HEK293 (cell line): ENCODE measurements at regions not wholly inside any gene's neighbourhood (a gene's known extent, or its start where the extent isn't known, plus 50 kb on each side); places are given as distances from the start of the nearest gene placed in this dataset.

Source experiments
- ZNF555 ChIP-seq: fragments of 450-650 bp; formaldehyde crosslinking; conservative IDR thresholded peaks from 2 replicates; pipeline ENCODE4 v1.5.1; 2017; ENCODE audit warnings: missing biosample characterization, mild to moderate bottlenecking, missing genetic modification characterization, inconsistent platforms
- ZNF785 ChIP-seq: fragments of 450-650 bp; formaldehyde crosslinking; IDR thresholded peaks from 2 replicates; pipeline ENCODE4 v1.5.1; 2016; ENCODE audit warnings: missing biosample characterization, missing genetic modification characterization
- ZSCAN30 ChIP-seq: fragments of 450-650 bp; IDR thresholded peaks from 2 replicates; pipeline ENCODE4 v1.5.1; 2018; ENCODE audit warnings: missing biosample characterization, mild to moderate bottlenecking, missing genetic modification characterization, moderate library complexity

DNA sequence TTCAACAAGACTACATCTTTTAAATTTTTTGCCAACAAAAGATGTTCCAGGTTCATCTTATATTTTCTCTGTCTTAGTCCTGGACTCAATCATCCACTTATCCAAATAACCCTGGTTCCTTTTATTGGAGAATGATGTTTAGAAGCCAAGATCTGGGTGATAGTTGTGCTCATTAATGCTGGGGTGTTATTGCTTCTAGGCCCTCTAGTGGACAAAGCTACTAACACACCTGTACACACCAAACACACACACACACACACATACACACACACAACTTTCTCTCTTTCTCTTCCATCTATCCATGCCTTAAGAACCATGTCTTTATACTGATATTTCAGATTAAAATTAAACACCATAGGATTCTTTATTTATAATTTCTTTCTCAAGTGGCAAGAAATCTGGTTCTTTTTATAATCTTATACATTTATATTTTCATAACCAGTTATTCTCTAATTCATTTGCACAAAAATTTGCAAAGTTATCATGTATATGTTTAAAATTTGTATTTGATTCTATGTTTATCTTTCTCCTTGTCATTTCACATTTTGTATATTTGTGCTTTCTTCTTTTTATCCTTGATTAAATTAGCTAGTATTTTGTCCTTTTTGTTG lies 179.1 kb upstream of the SMIM23 start:
- TF ChIP-seq ZNF555 (tag by site-specific recombination) (no peak), ZSCAN30 (tag by site-specific recombination) (no peak), ZNF785 (tag by site-specific recombination) (no peak)
